HUDEP-2 (cell line): ENCODE measurements at regions not wholly inside any gene's neighbourhood (a gene's known extent, or its start where the extent isn't known, plus 50 kb on each side); places are given as distances from the start of the nearest gene placed in this dataset.

Experiments
- DNase-seq, 76 experiments: peaks; one replicate each; lab custom pipeline; 2025; ENCODE audit not compliant: unreplicated experiment in 76 of 76; lab: John Stamatoyannopoulos, UW

- DNase-seq, result no peak
These were observed 114.5 kb downstream of the IRS2 start for GRCh38 chr13:109671919-109672318.

- DNase-seq, result no peak
These were observed 115.6 kb downstream of the IRS2 start for GRCh38 chr13:109670776-109671175.

DNA sequence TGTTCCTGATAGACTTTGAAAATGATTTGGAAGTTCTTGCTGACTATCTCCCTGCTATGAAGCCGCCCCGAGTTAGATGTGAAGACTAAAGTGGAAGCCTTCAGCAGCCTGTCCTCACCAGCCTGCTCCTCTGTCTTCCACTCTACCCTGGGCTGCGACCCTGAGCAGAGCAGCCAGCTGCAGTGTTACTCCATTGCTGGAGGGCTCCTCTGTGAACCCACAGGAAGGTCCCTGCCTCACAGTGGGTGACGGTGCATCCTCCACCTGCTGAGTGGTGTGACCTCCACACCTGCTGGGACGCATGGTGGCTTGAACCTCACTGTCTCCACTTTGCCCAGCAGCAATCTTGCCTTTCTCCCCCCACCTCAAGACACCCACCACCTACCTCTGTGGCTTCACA is 116.4 kb downstream of the IRS2 start:
- DNase-seq, result no peak

GRCh38 chr13:109669234-109669612 is 117.2 kb downstream of the IRS2 start:
- DNase-seq, result no peak

GRCh38 chr13:109668433-109669233 is 117.8 kb downstream of the IRS2 start:
- DNase-seq, result no peak

DNA sequence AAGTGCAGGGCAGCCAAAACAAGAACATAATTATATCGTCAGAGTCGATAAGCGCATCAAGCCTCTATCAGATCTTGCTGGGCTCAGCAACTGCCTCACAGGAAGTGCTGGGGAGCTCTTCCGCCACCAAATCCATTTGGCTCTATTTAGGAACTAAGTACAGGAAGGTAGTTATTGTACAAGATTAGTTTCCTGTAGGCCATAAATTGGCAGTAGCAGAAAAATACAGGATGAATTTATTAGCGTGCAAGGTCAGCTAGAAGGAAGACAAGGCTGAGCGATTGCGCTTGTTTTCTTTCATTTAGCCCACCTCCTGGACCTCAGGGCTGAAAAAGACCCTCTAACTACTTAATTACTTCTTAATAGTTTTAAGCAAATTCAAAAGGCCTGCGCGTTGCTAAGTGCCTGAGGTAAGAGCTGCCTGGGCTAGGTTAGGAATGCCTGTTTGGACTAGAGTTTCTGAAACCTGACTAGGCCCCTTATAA is 118.5 kb downstream of the IRS2 start:
- no peak for DNase-seq

- no peak for DNase-seq
These were observed 119.3 kb downstream of the IRS2 start for GRCh38 chr13:109667056-109667455.

DNA sequence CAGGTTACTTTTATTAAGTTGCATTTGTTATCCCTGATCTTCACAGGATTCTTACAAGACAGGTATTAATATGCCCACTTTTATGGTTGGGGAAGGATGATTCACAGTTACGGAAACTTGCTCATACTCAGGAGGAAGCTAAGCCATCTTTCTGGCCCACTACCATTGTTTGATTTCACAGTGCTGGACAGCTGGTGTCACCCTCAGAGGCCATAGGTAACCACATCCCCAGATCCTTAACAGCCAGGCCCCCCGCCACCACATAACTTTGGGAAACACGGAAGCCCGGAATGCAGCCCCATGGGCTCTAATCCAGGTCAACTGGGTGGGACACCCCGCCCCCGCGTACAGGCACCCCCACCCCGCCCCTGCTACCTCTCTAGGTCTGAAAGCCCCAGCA is 119.7 kb downstream of the IRS2 start:
- DNase-seq, result no peak

DNA sequence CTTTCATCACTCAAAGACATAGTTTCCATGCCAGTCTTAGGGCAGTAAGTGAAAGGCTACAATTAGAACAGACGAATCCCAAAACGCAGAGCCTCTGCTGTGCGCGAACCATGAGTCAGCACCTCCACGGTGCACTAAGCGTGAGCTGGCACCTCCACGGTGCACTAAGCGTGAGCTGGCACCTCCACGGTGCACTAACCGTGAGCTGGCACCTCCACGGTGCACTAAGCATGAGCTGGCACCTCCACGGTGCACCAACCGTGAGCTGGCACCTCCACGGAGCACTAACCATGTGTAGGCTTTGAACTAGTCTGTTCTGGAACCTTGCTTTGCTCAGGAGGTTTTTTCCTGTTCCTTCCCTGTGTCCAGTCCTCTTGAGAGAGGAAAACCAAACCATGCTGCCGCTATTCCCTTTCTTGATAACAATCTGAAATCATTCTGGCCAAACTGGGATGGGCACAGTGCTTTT is 120.6 kb downstream of the IRS2 start:
- no peak for DNase-seq

- DNase-seq, result no peak
These were observed 121.1 kb downstream of the IRS2 start for GRCh38 chr13:109665240-109665639.

DNA sequence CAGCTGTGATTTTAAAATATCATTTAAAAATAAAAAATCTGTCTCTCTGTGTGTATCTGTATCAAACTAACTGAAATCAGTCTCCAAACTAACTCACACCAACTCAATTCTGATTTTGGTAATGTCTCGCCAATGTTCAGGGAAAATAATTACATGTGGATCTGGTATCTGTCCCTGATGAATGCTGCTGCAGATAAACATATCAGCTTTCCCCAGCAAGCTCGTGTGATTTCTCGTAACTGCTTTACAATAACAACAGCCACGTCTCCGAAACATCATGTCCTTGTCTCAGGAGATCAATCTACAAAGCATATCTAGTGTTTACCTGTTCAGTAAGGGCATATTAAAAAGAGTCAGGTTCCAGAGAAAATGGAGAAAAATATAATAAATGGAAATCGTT is 129.0 kb downstream of the IRS2 start:
- DNase-seq, result no peak

DNA sequence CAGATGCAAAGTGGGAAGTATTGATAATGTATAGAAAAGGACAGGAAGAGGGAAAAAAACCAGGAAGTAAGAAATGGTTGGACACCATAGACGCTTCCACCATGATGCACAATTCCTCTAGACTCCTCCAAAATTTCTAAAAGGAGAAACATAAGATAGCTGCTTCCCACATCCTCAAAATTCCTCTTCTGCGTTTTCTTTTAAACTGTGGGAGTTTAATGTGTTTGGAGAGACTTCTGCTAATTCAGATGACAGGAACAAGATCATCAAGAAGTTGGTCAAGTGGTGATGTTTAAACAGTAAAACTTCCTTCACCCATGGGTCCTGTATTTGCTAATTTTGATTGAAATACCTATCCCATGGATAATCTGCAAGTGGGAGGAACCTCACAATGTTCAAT is 130.2 kb downstream of the IRS2 start:
- no peak for DNase-seq

DNA sequence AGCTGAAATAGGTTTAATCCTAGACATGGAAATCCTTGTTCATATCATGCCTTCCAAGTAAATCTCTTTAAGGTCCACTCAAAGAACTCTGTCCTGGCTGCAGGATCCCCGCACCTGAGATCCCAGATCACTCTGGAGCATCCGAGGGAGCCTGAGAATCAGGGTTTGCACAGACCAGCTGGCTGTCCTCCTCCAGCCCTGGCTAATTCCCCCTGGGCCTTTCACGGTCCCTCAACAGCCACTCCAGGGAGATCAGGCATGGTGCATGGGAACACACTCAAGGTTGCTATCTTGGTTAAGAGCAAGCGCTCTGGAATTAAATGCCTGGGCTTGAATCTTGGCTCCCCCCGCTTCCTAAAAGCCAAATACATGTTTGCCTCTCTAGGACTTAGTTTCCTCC is 130.8 kb downstream of the IRS2 start:
- DNase-seq, result no peak

DNA sequence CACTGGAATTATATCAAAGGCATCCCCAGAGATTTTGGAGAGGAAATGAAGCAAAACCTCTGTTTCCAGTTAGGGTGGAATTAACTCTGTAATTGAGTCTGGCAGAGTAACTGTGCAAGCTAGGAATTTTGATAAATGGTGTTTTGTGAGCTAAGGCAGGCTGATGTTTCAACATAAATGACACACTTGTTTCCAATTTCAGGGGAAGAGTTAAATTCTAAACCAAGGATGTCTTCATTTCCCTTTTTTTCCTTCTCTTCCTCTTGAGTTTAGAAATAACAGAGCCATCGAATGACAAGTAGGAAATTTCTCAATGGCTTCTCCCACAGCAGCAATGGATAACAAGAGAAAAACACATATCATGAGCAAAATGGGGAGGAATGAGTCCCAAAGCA is 131.2 kb downstream of the IRS2 start:
- DNase-seq, result no peak

DNA sequence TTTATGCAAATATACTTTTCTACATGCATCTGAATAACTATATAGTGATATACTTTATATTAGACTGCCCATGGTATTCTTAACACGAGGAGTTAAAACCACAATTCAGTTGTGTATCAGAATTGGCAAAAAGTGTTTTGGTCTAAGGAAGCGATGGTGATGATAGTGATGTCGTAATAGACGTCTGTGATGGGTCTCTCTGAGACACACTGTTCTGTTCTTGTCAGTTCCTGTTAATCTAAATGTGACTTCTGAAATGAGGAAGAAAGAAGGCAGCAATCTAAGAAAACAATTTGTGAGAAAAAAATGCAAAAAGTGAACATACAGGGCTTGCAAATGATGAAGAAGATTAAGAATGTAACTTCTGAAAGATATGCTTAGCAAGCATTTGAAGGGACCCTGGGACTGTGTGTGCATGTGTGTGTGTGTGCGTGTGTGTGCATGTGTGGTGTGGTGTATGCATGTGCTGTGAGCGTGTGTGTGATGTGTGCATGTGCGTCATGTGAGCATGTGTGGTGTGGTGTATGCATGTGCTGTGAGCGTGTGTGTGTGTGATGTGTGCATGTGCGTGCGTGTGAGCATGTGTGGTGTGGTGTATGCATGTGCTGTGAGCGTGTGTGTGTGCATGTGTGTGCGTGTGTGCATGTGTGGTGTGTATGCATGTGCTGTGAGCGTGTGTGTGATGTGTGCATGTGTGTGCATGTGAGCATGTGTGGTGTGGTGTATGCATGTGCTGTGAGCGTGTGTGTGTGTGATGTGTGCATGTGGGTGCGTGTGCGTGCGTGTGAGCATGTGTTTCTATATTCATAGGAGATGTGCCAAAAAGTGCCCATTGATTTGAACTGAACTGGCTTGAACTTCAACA is 131.8 kb downstream of the IRS2 start:
- DNase-seq, result no peak

DNA sequence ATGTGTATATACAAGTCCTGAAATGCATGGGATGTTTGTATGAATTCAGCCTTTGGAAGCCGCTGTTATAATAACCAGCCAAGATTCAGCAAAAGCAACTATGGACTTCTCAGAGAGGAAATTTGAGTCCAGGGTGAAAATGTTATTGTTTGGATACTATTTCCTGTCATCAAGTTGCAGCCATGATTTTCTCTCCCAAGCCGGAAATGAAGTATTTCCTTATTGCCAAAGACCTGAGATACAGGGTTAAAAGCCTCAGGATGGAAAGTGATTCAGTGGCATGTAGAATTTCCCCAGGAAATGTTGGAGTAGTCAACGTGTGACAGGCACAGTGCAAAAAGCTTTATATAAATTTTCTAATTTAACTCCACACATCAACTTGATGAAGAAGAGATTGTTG is 133.9 kb downstream of the IRS2 start:
- DNase-seq, result no peak

- no peak for DNase-seq
These were observed 134.5 kb downstream of the IRS2 start for GRCh38 chr13:109651854-109652253.

- no peak for DNase-seq
These were observed 135.1 kb downstream of the IRS2 start for GRCh38 chr13:109651311-109651710.

GRCh38 chr13:109650861-109651260 is 135.5 kb downstream of the IRS2 start:
- no peak for DNase-seq

GRCh38 chr13:109649713-109650112 is 136.7 kb downstream of the IRS2 start:
- no peak for DNase-seq

- DNase-seq, result no peak
These were observed 138.7 kb downstream of the IRS2 start for GRCh38 chr13:109647699-109648098.

DNA sequence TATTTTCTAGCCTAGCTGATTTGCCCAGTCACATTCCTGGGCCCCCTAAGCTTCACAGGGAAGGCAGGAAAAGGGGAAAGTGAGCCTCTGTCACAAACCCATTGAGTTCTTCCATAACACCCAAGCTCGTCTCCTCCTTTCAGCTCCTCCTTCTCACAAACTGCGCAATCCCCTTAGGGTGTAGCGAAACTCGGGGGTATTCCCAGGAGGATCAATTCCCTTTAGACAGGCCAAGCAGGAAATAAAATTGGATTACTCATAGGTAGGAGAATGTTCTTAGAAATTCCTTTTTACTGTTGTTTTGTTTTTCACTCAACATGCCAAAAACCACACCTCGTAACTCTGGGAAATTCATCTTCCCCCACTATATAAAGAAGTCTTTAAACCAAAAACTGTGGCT is 139.3 kb downstream of the IRS2 start:
- no peak for DNase-seq
